Activated gamma-delta T cell treated with anti-CD3 and anti-CD28 coated beads, Interleukin-2, amount 50 U/mL, for 16 hours (primary cell): ENCODE measurements at regions not wholly inside any gene's neighbourhood (a gene's known extent, or its start where the extent isn't known, plus 50 kb on each side); places are given as distances from the start of the nearest gene placed in this dataset.

Experiments
- DNase-seq: peaks from one replicate; pipeline ENCODE4 v3.0.0-alpha.2; 2020; ENCODE audit warnings: low read depth

DNA sequence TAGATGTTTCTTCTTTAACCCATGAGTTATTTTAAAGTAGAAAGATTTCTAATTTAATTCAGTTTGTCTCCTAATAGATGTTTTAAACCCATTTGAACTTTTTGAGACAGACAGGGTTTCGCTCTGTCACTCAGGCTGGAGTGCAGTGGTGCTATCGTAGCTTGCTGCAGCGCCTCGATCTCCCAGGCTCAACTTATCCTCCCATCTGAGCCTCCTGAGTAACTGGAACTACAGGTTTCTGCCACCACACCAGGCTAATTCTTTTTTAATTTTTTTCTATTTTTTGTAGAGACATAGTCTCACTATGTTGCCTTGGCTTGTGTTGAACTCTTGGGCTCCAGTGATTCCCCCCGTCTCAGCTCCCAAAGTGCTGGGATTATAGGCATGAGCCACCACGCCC is 53.0 kb upstream of the RAB18 start:
- DNase-seq: no peak

DNA sequence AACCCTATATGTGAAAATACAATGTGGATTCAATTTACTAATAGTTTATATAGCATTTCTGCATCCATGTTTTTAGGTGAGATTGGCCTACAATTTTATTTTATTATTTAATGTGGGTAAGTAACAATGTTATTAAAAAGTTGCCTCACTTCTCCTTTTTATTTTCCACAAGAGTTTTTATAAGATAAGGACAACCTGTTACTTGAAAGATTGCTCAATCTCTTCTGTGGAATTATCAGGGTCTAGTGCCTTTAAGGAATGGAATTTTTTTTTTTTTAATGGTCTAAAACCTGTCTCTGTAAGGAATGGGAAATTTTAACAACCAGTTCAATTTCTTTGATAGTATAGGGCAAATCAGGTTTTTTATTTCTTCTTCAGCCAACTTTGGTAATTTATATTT is 53.9 kb upstream of the RAB18 start:
- no peak for DNase-seq

DNA sequence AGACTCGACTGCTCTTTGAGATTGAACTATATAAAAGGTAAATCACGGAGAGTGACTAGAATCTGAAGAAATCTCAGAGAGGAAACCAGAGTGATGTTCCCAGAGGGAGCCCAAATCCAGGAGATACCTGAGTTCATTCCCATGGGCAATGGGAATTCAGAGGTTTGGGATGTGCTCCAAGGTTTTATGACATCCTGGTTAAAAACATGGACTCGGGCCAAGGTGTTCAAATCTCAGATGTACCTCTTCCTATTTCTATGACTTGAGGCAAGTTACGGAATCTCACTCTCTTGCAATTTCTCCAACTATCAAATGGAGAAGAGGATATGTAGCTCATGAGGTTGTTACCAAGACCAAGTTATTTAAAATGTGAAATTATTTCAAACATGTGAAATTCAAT is 54.5 kb upstream of the RAB18 start:
- DNase-seq: no peak

DNA sequence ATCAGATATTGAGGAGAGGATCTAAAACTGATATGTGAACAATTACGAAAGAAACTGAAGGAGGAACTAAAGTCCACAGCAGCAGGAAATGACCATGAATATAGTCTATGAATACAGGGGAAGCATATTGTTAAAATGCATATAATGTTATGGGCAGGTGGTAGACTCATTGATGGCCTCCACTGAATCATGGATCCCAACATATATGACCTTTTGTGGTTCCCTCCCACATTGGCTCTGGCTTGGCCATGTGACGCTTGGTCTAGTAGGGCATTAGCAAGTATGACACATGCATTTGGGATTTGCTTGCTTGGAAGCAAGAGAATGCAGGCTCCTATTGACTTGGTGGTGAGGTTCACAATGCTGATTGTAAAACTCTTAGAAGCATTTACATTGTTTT is 55.2 kb upstream of the RAB18 start:
- DNase-seq: no peak

DNA sequence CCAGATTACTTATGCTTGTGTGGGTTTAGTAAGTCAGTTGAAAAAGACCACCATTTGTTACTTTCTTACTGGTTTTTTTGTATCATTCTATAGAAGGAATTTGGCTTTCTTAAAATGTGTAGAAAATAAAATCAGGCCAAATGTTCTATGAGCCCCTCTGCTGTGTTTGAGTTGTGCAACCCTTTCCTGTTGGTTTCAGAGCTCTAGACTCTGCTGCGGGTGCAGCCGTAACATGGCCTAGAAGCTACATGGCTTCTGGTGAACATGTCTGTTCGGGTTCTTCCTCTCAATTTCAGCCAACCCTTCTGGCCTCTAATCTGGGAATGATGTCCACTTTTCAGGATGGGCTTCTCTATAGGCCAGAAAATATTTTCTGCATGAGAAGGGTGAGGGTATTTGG is 56.6 kb upstream of the RAB18 start:
- DNase-seq: no peak

DNA sequence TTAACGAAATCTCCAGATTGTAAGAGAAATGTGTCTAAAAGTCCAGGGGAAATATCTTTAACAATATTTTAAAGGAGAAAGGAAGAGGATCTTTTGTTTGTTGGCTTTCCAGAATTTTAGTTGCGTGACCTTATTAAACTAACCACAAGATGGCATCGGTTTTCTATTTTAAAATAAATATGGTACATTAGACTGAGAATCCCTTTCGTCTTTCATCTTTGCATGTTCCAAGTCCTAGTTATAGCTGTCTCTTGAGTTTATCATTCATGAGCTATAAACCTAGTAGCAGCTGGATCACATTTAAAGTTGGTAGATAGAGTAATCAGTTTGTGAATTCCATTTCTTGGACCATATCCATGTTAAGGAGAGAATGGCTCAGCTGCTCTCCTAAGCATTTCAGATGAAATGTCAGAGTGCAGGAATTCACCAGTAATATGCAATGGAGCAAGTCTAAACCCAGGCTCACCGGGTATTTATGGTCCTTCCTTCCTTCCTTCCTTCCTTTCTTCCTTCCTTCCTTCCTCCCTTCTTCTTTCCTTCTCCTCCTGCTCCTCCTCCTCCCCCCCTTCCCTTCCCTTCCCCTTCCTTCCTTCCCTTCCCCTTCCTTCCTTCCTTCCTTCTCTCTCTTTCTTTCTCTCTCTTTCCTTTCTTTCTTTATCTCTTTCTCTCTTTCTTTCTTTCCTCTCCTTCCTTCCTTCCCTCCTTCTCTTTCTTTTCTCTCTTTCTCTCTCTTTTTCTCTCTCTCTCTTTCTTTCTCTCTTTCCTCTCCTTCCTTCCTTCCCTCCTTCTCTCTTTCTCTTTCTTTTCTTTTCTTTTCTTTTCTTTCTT is 57.8 kb upstream of the RAB18 start:
- DNase-seq: no peak

DNA sequence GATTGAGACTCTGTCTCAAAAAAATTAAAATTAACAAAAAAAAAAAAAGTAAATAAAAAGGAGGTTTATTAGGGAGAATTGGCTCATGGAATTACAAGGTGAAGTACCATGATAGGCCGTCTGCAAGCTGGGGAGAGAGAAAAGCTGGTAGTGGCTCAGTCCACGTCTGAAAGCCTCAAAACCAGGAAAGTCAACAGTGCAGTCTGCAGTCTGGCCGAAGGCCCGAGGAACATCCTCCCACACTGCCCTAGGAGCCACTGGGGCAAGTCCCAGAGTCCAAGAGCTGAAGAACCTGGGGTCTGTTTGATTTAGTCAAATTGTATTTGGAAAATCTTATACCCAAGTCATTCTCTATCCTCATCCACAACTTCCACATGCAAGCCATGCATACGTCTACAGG is 59.0 kb upstream of the RAB18 start:
- DNase-seq: no peak

DNA sequence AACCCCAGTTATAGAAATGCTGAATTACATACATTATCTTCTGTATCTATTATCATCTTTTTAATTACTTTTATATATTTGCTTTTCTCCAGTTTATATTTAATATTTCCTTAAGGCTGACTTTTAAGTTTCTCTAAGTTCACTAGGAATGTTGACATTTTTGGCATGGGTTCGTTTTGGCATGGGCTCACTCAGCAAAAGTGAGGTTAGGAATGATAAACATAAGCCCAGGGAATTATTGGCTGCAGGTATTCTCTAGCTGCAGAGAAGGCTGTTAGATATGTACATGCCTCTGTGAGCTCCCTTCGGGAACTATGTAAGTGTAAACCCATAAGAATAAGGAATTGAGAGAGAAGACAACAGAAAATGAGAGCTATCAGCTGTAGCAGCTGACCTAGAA is 63.6 kb upstream of the RAB18 start:
- DNase-seq: no peak

DNA sequence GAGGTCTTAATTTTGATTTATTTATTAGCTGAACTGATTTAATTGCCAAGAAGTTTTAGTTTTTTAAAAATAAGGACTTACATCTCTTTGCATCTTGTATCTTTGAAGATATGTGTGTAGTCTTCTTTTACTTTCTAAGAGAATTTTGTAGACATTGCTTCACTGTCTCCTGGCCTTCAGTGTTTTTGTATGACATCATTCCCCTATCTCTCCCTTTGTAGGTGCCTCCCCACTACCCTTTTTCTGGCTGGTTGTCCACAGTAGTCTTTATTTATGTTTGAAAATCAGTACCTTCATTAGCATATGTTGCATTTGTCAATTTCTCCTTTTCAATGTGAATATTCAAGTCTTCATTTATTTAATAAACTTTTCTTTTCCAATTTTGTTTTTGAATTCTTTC is 64.1 kb upstream of the RAB18 start:
- no peak for DNase-seq

DNA sequence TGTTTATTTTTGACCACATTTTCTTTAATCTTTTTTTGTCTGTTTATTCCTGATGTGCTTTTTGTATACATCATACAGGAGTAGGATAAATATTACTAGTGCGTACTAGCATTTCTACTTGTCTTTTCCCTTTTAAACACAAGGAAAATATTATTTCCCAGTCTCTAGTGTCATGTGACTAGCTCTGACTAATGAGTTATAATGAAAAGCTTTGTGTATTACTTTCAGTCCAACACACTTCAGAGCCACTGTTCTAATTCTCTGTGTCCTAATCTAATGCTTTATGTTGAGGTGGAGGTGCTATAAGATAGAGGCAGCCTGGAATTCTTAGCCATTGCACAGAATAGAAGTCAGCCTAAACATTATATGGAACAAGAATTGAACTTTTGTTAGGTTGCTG is 65.0 kb upstream of the RAB18 start:
- no peak for DNase-seq

DNA sequence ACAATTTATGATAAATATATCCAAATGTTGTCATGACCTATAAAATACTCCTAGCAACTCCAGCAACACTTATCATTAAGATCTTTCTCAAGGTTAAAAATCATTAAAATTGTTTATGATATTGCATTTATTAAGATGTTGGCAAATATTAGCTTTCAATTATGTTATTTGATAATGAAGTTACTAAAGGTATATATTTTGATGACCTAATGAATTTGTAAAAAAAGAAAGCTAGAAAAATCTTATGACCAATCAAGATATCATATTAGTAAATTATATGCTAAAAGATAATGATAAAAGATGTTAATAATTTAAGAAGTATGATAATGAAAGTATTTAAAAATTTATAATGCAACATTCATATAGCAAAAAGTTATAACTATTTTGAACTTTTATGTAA is 66.3 kb upstream of the RAB18 start:
- DNase-seq: no peak

DNA sequence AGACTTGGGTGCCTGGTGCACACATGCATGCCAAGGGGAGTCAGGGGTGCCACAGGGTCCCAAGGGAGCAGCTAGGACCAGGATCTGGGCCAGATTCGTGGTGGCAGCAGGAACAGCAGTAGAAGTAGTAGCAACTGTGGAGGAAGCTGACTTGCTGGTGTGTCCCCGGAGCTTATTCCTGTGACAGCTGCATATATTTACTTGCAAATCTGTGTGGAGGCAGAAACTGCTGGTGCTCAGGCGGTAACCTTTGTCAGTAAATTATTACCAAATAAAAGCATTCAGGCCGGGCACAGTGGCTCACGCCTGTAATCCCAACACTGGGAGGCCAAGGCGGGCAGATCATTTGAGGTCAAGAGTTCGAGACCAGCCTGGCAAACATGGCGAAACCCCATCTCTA is 67.4 kb upstream of the RAB18 start:
- no peak for DNase-seq

DNA sequence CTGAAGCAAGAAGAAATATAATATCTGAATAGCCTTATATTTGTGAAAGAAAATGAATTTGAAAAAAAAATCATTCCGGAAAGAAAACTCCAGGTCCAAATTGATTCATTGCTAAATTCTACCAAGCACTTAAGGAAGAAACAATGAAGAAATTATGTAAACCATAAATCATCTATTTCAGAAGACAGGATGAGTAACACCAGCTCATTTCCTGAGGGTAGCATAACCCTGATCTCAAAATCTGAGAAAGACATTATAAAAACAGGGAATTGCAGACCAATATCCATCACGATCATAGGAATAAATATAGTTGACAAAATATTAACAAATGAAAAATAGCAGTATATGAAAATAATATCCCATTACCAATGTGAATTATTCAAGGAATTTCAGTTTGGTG is 70.1 kb upstream of the RAB18 start:
- no peak for DNase-seq

DNA sequence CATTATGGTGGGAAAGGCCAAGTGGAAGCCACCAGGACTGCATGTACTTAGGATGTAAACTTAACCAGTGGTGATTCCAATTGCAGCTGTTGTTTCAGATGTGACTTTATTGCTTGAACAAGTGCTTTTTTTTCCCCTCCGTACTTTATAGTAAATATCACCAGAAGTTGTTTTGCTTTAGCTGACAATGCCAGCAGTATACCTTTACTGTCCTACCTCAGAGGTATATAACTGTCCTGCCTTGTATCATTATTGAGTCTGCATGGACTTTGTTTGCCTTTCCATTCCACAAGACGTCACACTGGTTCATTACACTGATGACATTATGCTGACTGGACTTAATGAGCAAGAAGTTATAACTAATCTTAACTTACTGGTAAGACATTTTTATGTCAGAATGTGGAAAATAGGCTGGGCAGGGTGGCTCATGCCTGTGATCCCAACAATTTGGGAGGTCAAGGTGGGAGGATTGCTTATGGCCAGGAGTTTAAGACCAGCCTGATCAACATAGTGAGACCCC is 77.1 kb upstream of the RAB18 start:
- DNase-seq: no peak

DNA sequence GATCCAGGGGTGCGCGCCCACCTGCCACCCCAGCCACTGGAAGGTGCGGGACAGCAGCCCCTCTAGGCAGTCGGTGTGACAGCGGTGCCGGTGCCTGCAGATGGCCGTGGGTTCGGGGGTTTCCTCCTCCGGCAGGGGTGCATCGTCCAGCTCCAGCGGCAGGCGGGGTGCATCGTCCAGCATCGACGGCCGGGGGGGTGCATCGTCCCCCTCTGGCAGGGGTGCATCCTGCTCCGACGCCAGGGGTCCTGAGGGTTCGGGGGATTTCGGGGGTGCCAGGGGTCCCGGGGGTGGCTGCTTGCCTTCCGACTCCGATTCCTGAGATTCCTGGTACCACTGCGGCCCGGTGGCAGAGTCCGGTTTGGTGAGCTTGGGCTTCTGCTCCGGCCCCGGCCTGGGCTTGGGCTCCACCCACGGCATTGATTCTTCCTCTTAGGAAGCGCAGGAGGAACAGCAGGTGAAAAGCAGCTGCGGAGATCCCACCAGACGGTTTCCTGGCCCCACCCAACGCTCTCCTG is 90.2 kb upstream of the RAB18 start:
- no peak for DNase-seq

DNA sequence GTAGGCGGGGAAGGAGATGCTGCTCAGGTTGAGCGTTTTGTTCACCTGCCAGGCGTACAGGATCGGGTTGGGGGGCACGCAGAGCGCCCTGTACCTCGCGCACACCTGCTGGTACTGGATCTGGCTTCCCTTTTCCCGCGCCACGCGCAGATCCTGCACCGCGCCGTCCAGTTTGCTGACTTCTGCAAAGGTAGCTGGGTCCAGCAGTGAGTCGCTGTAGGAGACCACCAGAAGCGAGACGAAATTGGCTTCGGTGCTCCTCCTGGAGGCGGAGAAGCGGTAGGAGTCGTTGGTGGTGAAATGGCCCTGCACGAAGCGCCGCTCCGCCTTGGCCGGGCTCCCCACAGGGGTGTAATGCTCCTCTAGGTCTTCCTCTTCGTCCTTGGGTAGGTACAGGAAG is 90.7 kb upstream of the RAB18 start:
- no peak for DNase-seq

DNA sequence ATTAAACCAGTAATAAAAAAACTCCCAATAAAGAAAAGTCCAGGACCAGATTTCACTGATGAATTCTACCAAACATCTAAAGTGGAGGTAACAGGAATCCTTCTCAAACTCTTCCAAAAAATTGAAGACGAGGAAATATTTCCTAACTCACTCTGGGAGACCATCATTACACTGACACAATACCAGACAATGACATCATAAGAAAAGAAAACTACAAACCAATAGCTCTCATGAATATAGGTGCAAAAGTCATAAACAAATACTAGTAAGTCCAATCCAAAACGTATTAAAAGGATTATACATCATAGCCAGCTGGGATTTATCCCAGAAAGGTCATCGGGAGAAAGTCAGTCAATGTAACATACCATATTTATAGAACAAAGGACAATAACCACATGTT is 94.0 kb upstream of the RAB18 start:
- DNase-seq: no peak

DNA sequence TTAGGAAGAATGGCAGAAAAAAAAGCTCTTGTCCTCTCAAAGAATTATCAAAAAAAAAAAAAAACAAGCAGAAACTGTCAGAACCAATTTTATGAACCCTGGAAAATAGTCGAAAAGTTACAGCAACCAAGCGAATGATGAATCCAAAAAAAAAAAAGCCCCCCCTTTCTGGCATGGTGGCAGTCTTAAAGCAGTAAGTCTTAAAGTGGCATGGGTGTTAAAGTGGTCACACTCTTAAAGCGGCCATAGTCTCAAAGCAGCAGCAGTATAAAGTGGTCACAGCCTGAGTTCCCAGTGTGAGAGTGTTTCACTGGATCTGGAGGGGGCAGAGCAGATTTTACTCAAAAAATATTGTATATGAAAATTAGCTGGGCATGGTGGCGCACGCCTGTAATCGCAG is 96.8 kb upstream of the RAB18 start:
- no peak for DNase-seq

DNA sequence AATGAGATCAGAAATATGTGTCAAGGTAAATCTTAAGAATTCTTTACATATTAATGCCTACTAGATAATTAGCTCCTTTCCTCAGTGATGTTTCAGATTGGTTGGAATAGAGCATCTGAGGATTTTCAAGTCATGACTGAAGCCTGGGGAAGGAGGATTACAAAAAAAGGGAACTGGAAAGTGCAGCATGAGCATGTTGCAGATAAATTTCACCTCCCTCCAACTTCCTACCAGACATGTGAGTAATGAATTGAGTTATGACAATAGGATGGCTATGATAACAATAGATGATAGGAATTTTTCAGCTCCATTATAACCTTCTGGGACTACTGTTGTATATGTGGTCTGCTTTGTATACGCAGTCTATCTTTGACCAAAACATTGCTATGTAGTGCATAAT is 104.2 kb upstream of the RAB18 start:
- no peak for DNase-seq

DNA sequence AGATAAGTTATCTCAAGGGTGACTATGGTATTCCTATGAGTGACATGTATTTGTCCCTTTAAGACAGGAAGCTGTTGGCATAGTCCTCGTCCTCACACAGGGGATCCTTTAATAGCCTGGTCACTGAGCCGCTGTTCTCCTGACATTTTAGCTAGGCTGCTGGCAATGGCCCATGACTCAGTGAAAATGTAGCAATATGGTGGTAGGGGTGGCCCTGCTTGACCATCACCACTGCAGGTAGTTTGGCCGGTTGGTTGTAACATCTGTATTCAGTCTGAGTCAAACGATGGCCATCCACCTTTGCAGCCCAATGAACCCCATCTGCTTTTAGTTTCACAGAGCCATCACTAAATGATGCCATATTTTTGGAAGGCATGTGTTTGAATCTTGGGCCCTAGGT is 110.1 kb upstream of the RAB18 start:
- no peak for DNase-seq

DNA sequence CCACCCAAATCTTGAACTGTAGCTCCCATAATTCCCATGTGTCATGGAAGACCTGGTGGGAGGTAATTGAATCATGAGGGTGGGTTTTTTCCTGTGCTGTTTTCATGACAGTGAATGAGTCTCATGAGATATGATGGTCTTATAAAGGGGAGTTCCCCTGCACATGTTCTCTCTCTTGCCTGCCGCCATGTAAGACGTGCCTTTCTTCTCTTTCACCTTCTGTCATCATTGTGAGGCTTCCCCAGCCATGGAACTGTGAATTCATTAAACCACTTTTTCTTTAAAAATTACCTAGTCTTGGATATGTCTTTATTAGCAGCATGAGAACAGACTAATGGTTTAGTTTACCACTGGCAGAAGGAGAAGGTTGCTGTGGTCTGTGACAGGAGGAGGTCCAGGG is 111.5 kb upstream of the RAB18 start:
- DNase-seq: no peak

DNA sequence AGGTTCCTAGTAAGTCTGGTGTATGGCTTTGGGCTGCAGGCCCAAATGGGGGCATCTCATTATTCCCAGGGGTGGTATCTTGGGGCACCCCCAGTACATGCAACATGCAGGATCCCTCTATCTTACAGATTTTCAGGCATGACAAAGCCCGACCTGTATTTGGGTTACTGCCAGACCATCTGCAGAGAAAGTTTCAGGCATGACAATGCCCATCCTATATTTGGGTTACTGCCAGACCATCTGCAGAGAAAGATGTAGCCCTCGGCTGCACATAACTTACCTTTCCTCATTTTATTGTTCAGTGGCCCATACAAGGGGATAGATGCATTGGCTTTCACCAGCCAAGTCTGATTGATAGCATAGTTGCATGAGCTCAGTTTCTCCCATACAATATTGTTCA is 112.2 kb upstream of the RAB18 start:
- no peak for DNase-seq

DNA sequence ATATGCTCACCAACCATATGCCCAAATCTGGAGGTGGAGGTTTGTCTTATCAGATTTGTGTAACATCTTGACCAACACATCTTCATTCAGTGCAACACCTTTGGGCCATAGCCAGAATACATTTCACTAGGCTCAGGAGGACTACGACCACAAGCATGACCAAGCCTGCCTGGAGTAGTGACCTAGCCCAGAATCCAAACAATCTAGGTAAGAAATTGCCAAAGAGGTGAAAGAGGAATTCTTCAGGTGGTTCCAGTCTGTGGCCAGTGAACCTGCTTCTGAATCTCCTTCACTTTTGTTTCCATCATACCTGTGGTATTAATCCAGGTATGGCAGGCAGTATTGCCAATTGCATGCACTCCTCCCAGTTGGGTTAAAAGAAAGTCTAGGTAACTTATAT is 112.8 kb upstream of the RAB18 start:
- DNase-seq: no peak

DNA sequence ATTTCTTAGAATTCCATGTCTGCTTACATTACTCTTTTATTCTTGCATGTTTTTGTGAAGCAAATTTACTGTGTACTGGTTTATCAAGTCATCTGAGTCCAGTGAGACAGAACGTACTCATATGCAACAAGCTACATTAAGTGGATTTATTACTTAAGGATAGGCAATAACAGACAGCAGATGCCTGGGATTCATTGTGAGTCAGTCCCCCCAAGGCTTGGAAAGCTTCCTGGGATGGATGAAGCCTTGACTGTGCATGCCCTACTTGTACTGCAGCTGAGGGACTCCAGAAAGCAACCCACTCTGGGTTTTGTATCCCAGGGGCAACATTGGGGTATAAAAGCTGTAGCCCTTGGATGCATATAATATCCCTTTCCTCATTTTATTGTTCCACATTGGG is 113.4 kb upstream of the RAB18 start:
- DNase-seq: no peak
